ENCODE measurements at regions not wholly inside any gene's neighbourhood (a gene's known extent, or its start where the extent isn't known, plus 50 kb on each side); places are given as distances from the start of the nearest gene placed in this dataset.
A peak's percentile ranks its signal among the peaks of the same experiment; 100 is the strongest.

GRCh38 chr1:222095606-222096475 lies 354.0 kb upstream of the DUSP10 start:
- H3K27me3 Mint-ChIP-seq: peaks cover 18% of the 10 kb centered on the region
- H3K27ac Mint-ChIP-seq: no peak overlapping the region
- H3K4me3 Mint-ChIP-seq: no peak overlapping the region
- no peak for DNase-seq (ENCODE audit: extremely low spot score, unreplicated experiment)
- H3K9me3 Mint-ChIP-seq: no peaks in the 10 kb centered on the region
- TF ChIP-seq, protein P1, sequence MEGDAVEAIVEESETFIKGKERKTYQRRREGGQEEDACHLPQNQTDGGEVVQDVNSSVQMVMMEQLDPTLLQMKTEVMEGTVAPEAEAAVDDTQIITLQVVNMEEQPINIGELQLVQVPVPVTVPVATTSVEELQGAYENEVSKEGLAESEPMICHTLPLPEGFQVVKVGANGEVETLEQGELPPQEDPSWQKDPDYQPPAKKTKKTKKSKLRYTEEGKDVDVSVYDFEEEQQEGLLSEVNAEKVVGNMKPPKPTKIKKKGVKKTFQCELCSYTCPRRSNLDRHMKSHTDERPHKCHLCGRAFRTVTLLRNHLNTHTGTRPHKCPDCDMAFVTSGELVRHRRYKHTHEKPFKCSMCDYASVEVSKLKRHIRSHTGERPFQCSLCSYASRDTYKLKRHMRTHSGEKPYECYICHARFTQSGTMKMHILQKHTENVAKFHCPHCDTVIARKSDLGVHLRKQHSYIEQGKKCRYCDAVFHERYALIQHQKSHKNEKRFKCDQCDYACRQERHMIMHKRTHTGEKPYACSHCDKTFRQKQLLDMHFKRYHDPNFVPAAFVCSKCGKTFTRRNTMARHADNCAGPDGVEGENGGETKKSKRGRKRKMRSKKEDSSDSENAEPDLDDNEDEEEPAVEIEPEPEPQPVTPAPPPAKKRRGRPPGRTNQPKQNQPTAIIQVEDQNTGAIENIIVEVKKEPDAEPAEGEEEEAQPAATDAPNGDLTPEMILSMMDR (conservative IDR thresholded peaks at IDR 0.05): peak; percentile 80
- H3K36me3 Mint-ChIP-seq: no peaks in the 10 kb centered on the region
- peaks cover 5% of the 10 kb centered on the region for H3K4me1 Mint-ChIP-seq (ENCODE audit: unreplicated experiment)

DNA sequence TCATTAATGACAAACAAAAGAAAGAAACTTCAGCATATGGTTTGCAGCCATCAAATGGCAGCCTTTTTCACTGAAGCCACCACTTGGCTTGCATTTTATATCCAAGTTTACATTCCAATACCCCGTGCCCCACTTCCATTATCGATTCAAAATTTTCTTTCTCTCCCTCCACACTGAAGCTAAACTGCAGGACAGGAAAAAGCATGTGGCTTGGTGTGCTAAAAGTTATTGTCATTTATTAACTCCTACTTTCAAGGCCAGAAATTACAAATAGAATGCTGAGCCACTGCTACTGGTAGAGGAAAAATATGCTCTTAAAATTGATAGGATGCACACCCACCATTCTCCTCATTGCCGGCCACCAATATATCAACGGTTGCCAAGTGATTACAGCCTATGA lies 351.6 kb upstream of the DUSP10 start:
- no peaks in the 10 kb centered on the region for H3K36me3 Mint-ChIP-seq
- no peak overlapping the region for H3K27ac Mint-ChIP-seq
- H3K27me3 Mint-ChIP-seq: peaks cover 18% of the 10 kb centered on the region
- H3K4me3 Mint-ChIP-seq: no peak overlapping the region
- DNase-seq (ENCODE audit: extremely low spot score, unreplicated experiment): no peak
- no peaks in the 10 kb centered on the region for H3K9me3 Mint-ChIP-seq
- no peaks in the 10 kb centered on the region for H3K4me1 Mint-ChIP-seq (ENCODE audit: unreplicated experiment)
- TF ChIP-seq, protein P1 (conservative IDR thresholded peaks at IDR 0.05): no peak

- TF ChIP-seq, protein P1 (conservative IDR thresholded peaks at IDR 0.05): no peak
- Mint-ChIP-seq H3K9me3 (peaks cover under 1% of the 10 kb centered on the region), H3K36me3 (no peaks in the 10 kb centered on the region), H3K27ac (no peak overlapping the region), H3K4me3 (no peak overlapping the region), H3K4me1 (ENCODE audit: unreplicated experiment) (peaks cover 9% of the 10 kb centered on the region), H3K27me3 (peaks cover 21% of the 10 kb centered on the region)
- no peak for DNase-seq (ENCODE audit: extremely low spot score, unreplicated experiment)
Observed at GRCh38 chr1:222090103-222090502, 348.2 kb upstream of the DUSP10 start.

DNA sequence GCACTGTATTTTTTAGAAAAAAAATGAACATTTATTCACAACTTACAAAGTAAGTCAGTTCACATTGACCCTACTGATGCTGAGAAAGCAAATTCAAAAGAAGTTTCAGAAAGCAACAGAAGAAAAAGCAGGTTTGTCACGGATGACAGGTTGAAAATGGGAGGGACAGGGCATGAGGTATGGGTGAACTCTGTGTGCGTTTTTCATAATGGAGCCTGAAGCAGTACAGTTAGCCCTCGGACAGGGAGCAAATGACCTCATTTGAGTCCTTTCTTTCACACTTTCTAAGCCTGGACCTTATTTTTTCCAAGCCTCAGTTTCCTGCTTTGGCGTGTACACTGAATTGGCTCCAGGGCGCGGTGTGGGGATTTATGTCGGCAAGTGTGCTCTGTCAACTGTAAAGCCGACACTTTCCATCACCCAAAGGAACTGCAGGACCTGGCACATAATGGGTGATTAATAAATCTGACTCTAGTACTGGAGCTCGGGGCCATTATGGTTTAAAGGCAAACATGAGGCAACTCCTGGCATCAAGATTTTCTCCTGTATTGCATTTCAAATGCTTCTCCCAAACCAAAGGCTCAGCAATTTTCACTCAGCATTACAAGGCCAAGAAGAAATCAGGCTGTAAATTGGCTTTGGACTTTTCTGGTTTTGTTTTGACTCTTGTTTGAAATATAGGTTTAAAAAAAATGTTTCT lies 345.5 kb upstream of the DUSP10 start:
- Mint-ChIP-seq H3K4me3 (peak overlapping the region; percentile 55), H3K27me3 (peaks cover 13% of the 10 kb centered on the region), H3K36me3 (no peaks in the 10 kb centered on the region), H3K9me3 (peaks cover 5% of the 10 kb centered on the region), H3K4me1 (ENCODE audit: unreplicated experiment) (peaks cover 9% of the 10 kb centered on the region), H3K27ac (no peak overlapping the region)
- no peak for DNase-seq (ENCODE audit: extremely low spot score, unreplicated experiment)
- TF ChIP-seq, protein P1 (conservative IDR thresholded peaks at IDR 0.05): no peak

DNA sequence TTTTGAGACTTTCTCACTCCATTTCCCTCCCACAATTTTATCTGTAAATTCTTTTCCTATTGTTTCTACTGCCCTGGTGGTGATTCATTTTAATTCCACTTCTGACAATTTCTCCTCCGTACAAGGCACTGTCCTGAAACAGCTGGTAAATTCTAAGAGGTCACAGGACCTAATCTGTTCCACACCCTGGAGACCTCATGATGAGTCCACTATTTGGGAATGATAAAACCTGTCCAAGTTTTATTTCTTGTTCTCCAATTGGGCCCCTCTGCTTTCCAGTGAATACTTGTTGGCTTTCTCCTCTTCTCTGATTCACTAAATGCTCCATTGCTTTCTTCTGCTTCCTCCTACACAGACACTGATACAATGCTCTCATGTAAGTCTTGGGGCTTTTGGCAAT lies 343.1 kb upstream of the DUSP10 start:
- peaks cover 9% of the 10 kb centered on the region for H3K4me1 Mint-ChIP-seq (ENCODE audit: unreplicated experiment)
- H3K27me3 Mint-ChIP-seq: peaks cover 11% of the 10 kb centered on the region
- H3K9me3 Mint-ChIP-seq: peaks cover 14% of the 10 kb centered on the region
- no peak overlapping the region for H3K27ac Mint-ChIP-seq
- TF ChIP-seq, protein P1 (conservative IDR thresholded peaks at IDR 0.05): no peak
- no peak for DNase-seq (ENCODE audit: extremely low spot score, unreplicated experiment)
- H3K36me3 Mint-ChIP-seq: no peaks in the 10 kb centered on the region
- no peak overlapping the region for H3K4me3 Mint-ChIP-seq
